ENCODE measurements at regions not wholly inside any gene's neighbourhood (a gene's known extent, or its start where the extent isn't known, plus 50 kb on each side); places are given as distances from the start of the nearest gene placed in this dataset.

DNA sequence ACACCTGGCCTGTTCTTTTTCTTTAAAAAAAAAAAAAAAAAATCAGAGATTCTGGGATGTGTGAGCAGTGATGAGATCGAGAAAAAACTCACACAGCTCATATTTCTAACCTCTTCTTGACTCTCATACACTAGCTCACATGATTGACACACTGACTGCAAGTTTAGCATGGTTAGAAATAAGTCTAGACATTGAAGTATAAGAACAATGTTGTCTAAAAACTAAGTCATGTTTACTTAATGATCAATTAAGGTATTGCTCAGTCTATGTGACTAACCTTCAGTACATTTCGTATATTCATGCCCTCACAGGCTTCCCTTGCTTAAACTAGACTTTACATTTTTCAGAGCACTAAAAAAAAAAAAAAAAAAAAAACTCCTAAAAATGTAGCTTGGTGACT lies 775.1 kb downstream of the GATA3 start:
- TF ChIP-seq PPARA (CRISPR knock-in tag; IDR thresholded peaks at IDR 0.05; ENCODE audit: borderline replicate concordance) = no peak
- no peak for TF ChIP-seq ZNF8 (CRISPR knock-in tag; IDR thresholded peaks at IDR 0.05)
- no peak for TF ChIP-seq SNAI2 (CRISPR knock-in tag; IDR thresholded peaks at IDR 0.05)
- TF ChIP-seq RARB (CRISPR knock-in tag; IDR thresholded peaks at IDR 0.05) = no peak
- TF ChIP-seq, protein P1, sequence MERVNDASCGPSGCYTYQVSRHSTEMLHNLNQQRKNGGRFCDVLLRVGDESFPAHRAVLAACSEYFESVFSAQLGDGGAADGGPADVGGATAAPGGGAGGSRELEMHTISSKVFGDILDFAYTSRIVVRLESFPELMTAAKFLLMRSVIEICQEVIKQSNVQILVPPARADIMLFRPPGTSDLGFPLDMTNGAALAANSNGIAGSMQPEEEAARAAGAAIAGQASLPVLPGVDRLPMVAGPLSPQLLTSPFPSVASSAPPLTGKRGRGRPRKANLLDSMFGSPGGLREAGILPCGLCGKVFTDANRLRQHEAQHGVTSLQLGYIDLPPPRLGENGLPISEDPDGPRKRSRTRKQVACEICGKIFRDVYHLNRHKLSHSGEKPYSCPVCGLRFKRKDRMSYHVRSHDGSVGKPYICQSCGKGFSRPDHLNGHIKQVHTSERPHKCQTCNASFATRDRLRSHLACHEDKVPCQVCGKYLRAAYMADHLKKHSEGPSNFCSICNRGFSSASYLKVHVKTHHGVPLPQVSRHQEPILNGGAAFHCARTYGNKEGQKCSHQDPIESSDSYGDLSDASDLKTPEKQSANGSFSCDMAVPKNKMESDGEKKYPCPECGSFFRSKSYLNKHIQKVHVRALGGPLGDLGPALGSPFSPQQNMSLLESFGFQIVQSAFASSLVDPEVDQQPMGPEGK (CRISPR knock-in tag; IDR thresholded peaks at IDR 0.05; ENCODE audit: borderline replicate concordance) = no peak
- TF ChIP-seq ESRRG (CRISPR knock-in tag; IDR thresholded peaks at IDR 0.05) = no peak
- no peak for TF ChIP-seq ZNF70 (CRISPR knock-in tag; IDR thresholded peaks at IDR 0.05)
- TF ChIP-seq ARNTL (CRISPR knock-in tag; IDR thresholded peaks at IDR 0.05; ENCODE audit: borderline replicate concordance, low read depth) = no peak
- TF ChIP-seq ZFP3 (CRISPR knock-in tag; IDR thresholded peaks at IDR 0.05) = no peak
- TF ChIP-seq CSDC2 (CRISPR knock-in tag; IDR thresholded peaks at IDR 0.05) = no peak
- TF ChIP-seq, protein P2, sequence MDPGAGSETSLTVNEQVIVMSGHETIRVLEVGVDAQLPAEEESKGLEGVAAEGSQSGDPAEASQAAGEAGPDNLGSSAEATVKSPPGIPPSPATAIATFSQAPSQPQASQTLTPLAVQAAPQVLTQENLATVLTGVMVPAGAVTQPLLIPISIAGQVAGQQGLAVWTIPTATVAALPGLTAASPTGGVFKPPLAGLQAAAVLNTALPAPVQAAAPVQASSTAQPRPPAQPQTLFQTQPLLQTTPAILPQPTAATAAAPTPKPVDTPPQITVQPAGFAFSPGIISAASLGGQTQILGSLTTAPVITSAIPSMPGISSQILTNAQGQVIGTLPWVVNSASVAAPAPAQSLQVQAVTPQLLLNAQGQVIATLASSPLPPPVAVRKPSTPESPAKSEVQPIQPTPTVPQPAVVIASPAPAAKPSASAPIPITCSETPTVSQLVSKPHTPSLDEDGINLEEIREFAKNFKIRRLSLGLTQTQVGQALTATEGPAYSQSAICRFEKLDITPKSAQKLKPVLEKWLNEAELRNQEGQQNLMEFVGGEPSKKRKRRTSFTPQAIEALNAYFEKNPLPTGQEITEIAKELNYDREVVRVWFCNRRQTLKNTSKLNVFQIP (CRISPR knock-in tag; IDR thresholded peaks at IDR 0.05; ENCODE audit: borderline replicate concordance, low read depth) = no peak
- TF ChIP-seq BACH2 (CRISPR knock-in tag; IDR thresholded peaks at IDR 0.05; ENCODE audit: borderline replicate concordance) = no peak
- TF ChIP-seq, protein P3, sequence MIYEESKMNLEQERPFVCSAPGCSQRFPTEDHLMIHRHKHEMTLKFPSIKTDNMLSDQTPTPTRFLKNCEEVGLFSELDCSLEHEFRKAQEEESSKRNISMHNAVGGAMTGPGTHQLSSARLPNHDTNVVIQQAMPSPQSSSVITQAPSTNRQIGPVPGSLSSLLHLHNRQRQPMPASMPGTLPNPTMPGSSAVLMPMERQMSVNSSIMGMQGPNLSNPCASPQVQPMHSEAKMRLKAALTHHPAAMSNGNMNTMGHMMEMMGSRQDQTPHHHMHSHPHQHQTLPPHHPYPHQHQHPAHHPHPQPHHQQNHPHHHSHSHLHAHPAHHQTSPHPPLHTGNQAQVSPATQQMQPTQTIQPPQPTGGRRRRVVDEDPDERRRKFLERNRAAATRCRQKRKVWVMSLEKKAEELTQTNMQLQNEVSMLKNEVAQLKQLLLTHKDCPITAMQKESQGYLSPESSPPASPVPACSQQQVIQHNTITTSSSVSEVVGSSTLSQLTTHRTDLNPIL (CRISPR knock-in tag; IDR thresholded peaks at IDR 0.05; ENCODE audit: low read depth) = no peak
- TF ChIP-seq ISL1 (CRISPR knock-in tag; IDR thresholded peaks at IDR 0.05) = no peak
- TF ChIP-seq TOX (CRISPR knock-in tag; IDR thresholded peaks at IDR 0.05; ENCODE audit: borderline replicate concordance) = no peak
- no peak for TF ChIP-seq ZFP30 (CRISPR knock-in tag; IDR thresholded peaks at IDR 0.05)
- ATAC-seq = no peak

DNA sequence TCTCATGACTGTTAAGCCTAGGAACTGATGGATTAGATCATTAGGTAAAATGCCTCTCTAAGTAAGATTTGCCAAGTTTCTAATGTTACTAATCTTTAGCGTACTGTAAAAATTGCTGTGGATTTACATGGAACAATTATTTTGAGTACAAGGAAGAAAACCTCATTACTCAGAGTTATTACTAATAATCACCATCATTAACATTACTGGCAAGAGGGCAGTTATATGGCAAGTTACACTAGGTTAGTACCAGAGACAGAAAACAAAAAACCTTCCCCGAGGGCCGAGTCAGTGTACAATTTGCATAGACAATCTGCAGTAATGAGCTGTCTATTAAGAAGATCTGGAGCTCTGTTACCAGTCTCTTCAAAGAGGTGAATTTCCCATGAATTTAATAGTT lies 775.6 kb downstream of the GATA3 start:
- ATAC-seq = no peak
- TF ChIP-seq, protein P2 (CRISPR knock-in tag; IDR thresholded peaks at IDR 0.05; ENCODE audit: borderline replicate concordance, low read depth) = no peak
- TF ChIP-seq, protein P3 (CRISPR knock-in tag; IDR thresholded peaks at IDR 0.05; ENCODE audit: low read depth) = no peak
- TF ChIP-seq BACH2 (CRISPR knock-in tag; IDR thresholded peaks at IDR 0.05; ENCODE audit: borderline replicate concordance) = no peak
- no peak for TF ChIP-seq RARB (CRISPR knock-in tag; IDR thresholded peaks at IDR 0.05)
- no peak for TF ChIP-seq ISL1 (CRISPR knock-in tag; IDR thresholded peaks at IDR 0.05)
- no peak for TF ChIP-seq PPARA (CRISPR knock-in tag; IDR thresholded peaks at IDR 0.05; ENCODE audit: borderline replicate concordance)
- no peak for TF ChIP-seq ARNTL (CRISPR knock-in tag; IDR thresholded peaks at IDR 0.05; ENCODE audit: borderline replicate concordance, low read depth)
- TF ChIP-seq ZNF8 (CRISPR knock-in tag; IDR thresholded peaks at IDR 0.05) = no peak
- no peak for TF ChIP-seq CSDC2 (CRISPR knock-in tag; IDR thresholded peaks at IDR 0.05)
- TF ChIP-seq ZNF565 (CRISPR knock-in tag; conservative IDR thresholded peaks at IDR 0.05; ENCODE audit: low read depth) = no peak
- TF ChIP-seq, protein P1 (CRISPR knock-in tag; IDR thresholded peaks at IDR 0.05; ENCODE audit: borderline replicate concordance) = no peak
- TF ChIP-seq OSR1 (CRISPR knock-in tag; IDR thresholded peaks at IDR 0.05) = no peak

DNA sequence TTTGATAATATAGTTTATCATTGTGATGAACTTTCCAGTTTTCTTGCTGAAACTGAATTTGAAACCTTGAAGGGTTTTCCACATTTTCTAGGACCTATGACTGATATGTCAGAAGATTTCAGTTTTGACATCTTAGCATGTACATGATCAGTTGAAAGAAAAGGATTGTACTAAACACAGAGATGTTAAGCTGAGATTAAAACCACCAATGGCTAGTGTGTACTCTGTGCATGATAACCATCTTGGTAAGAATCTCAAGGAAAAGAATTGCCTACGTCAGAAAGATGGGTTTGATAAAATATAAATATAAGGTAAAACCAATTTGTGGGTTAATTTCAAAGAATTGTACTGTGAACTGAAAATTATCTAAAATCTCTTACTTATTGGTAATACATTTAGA lies 776.4 kb downstream of the GATA3 start:
- no peak for TF ChIP-seq TOX (CRISPR knock-in tag; IDR thresholded peaks at IDR 0.05; ENCODE audit: borderline replicate concordance)
- TF ChIP-seq, protein P2 (CRISPR knock-in tag; IDR thresholded peaks at IDR 0.05; ENCODE audit: borderline replicate concordance, low read depth) = no peak
- no peak for TF ChIP-seq BACH2 (CRISPR knock-in tag; IDR thresholded peaks at IDR 0.05; ENCODE audit: borderline replicate concordance)
- TF ChIP-seq TCF4 (CRISPR knock-in tag; IDR thresholded peaks at IDR 0.05; ENCODE audit: borderline replicate concordance) = no peak
- no peak for TF ChIP-seq ZFP3 (CRISPR knock-in tag; IDR thresholded peaks at IDR 0.05)
- TF ChIP-seq, protein P4, sequence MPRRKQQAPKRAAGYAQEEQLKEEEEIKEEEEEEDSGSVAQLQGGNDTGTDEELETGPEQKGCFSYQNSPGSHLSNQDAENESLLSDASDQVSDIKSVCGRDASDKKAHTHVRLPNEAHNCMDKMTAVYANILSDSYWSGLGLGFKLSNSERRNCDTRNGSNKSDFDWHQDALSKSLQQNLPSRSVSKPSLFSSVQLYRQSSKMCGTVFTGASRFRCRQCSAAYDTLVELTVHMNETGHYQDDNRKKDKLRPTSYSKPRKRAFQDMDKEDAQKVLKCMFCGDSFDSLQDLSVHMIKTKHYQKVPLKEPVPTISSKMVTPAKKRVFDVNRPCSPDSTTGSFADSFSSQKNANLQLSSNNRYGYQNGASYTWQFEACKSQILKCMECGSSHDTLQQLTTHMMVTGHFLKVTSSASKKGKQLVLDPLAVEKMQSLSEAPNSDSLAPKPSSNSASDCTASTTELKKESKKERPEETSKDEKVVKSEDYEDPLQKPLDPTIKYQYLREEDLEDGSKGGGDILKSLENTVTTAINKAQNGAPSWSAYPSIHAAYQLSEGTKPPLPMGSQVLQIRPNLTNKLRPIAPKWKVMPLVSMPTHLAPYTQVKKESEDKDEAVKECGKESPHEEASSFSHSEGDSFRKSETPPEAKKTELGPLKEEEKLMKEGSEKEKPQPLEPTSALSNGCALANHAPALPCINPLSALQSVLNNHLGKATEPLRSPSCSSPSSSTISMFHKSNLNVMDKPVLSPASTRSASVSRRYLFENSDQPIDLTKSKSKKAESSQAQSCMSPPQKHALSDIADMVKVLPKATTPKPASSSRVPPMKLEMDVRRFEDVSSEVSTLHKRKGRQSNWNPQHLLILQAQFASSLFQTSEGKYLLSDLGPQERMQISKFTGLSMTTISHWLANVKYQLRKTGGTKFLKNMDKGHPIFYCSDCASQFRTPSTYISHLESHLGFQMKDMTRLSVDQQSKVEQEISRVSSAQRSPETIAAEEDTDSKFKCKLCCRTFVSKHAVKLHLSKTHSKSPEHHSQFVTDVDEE (CRISPR knock-in tag; IDR thresholded peaks at IDR 0.05) = no peak
- TF ChIP-seq ZNF70 (CRISPR knock-in tag; IDR thresholded peaks at IDR 0.05) = no peak
- no peak for TF ChIP-seq RARB (CRISPR knock-in tag; IDR thresholded peaks at IDR 0.05)
- no peak for TF ChIP-seq GLIS3 (CRISPR knock-in tag; IDR thresholded peaks at IDR 0.05)
- no peak for ATAC-seq
